Heart right ventricle (tissue), 16 donors: ENCODE measurements at regions not wholly inside any gene's neighbourhood (a gene's known extent, or its start where the extent isn't known, plus 50 kb on each side); places are given as distances from the start of the nearest gene placed in this dataset.

Experiments
- ATAC-seq, 8 donors: fragments of 200-7000 bp; cut with Tn5 transposase; one replicate each; pipeline ENCODE4 v1.9.1; 2020; ENCODE audit warnings: mild to moderate bottlenecking in 8 of 8, moderate library complexity in 8 of 8, moderate number of reproducible peaks in 1 of 8
- DNase-seq, 2 donors: peaks; one replicate each; pipeline ENCODE4 v3.0.0-alpha.2; 2020
- H3K27ac ChIP-seq, 10 donors: fragments of 200-600 bp; sonication (generic) in 2 of 10; one replicate each; pipeline versions ENCODE4 v1.5.0 to v1.8.0; 2020 to 2022; ENCODE audit warnings: mild to moderate bottlenecking in 3 of 10
- H3K27me3 ChIP-seq, 7 donors: fragments of 200-600 bp; one replicate each; pipeline ENCODE4 v1.8.0; 2021 to 2022; ENCODE audit warnings: mild to moderate bottlenecking in 2 of 7
- H3K36me3 ChIP-seq, 9 donors: fragments of 200-600 bp; sonication (generic) in 1 of 9; one replicate each; pipeline versions ENCODE4 v1.5.0 to v1.8.0; 2020 to 2022; ENCODE audit warnings: mild to moderate bottlenecking in 2 of 9
- H3K4me1 ChIP-seq, 9 donors: fragments of 200-600 bp; sonication (generic) in 1 of 9; one replicate each; pipeline versions ENCODE4 v1.5.0 to v1.8.0; 2020 to 2022; ENCODE audit warnings: mild to moderate bottlenecking in 4 of 9
- H3K4me3 ChIP-seq, 10 donors: fragments of 200-600 bp; sonication (generic) in 2 of 10; one replicate each; pipeline versions ENCODE4 v1.5.0 to v1.8.0; 2020 to 2022; ENCODE audit warnings: mild to moderate bottlenecking in 7 of 10, moderate library complexity in 2 of 10
- H3K9me3 ChIP-seq, 11 donors: fragments of 200-600 bp in 10 of 11; sonication (generic) in 2 of 11; one replicate each; pipeline versions ENCODE4 v1.5.0 to v1.8.0; 2013 to 2022; ENCODE audit warnings: mild to moderate bottlenecking in 2 of 11, control low read depth in 1 of 11, moderate library complexity in 1 of 11
- whole genome bisulfite sequencing, 2 donors: extraction: QIAGEN DNeasy Blood & Tissue Kit; methylation state at CpG; one replicate each; pipeline ENCODE4 v1.1.7; 2013; ENCODE audit warnings: inconsistent platforms in 1 of 2; 5-methylcytosine and 5-hydroxymethylcytosine counted together
- intact Hi-C, 10 donors: fragments of 100-400 bp; cut with DNase I; formaldehyde crosslinking; loops; one replicate each; pipeline versions ENCODE4 v1.11.1 to v1.14.2; 2022
- TF ChIP-seq, protein P1 (sequence below), 9 donors: fragments of 200-600 bp; sonication (generic) in 2 of 9; IDR thresholded peaks; one replicate each; pipeline versions ENCODE4 v1.5.0 to v1.8.0; 2021 to 2022; ENCODE audit warnings: antibody characterized with exemption in 9 of 9, mild to moderate bottlenecking in 5 of 9, moderate library complexity in 1 of 9
- donor health status: Arrhythmogenic right ventricular cardiomyopathy.
- donor health status: ischemic (EF 13 %, LVEDD 7.1; RV severe dilation, severe dysfunction).
- donor health status: healthy with polysubstance abuse.
- donor health status: DM: no; HTN: yes; CAD: no.
- donor health status: DM: no; HTN: no; CAD: no.
- donor health status: ischemic (EF 25% LVEDD 6.9; RV normal size, moderate dysfunction).
- donor health status: ischemic (EF 25% LVEDD 5.7; RV mildly dilated, moderate dysfunction).
- donor health status: healthy.
- donor health status: DM: yes; HTN: yes; CAD: no.
- donor health status: Ischemic cardiomyopathy.
- donor health status: ischemic (EF 35%, LVEDD 5.7; RV mildly dilated, moderate dysfunction).
- donor health status: nonischemic (EF 11% LVEDD 7.7; RV severe dilation, severe dysfunction).
- donor health status: DM: yes; HTN: yes; CAD: no.
- donor health status: PGD.
- donor health status: ischemic (EF 29% LVEDD 5.4; RV normal size, mild dysfunction).
- donor health status: nonischemic (EF 23%, LVEDD 6.1; RV moderate dilation, normal function).

GRCh38 chr6:6790393-6790792 lies 201.9 kb downstream of the LY86 start:
- Histone ChIP-seq H3K27me3 (no peaks in the 10 kb centered on the region), H3K4me1 (peaks cover 0 to 24% (median 0%) of the 10 kb centered on the region in 9 donors), H3K36me3 (no peaks in the 10 kb centered on the region), H3K9me3 (no peaks in the 10 kb centered on the region), H3K27ac (no peak overlapping the region), H3K4me3 (no peak overlapping the region)
- TF ChIP-seq, protein P1, sequence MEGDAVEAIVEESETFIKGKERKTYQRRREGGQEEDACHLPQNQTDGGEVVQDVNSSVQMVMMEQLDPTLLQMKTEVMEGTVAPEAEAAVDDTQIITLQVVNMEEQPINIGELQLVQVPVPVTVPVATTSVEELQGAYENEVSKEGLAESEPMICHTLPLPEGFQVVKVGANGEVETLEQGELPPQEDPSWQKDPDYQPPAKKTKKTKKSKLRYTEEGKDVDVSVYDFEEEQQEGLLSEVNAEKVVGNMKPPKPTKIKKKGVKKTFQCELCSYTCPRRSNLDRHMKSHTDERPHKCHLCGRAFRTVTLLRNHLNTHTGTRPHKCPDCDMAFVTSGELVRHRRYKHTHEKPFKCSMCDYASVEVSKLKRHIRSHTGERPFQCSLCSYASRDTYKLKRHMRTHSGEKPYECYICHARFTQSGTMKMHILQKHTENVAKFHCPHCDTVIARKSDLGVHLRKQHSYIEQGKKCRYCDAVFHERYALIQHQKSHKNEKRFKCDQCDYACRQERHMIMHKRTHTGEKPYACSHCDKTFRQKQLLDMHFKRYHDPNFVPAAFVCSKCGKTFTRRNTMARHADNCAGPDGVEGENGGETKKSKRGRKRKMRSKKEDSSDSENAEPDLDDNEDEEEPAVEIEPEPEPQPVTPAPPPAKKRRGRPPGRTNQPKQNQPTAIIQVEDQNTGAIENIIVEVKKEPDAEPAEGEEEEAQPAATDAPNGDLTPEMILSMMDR (IDR thresholded peaks at IDR 0.05), result no peak
- ATAC-seq, result no peak
- DNase-seq, result no peak
- WGBS, 2 donors, result 96% methylated on average over 5 of the region's 5 CpGs
- intact Hi-C loops, result no loop called here

- Histone ChIP-seq H3K27me3 (no peaks in the 10 kb centered on the region), H3K4me3 (no peak overlapping the region), H3K36me3 (no peaks in the 10 kb centered on the region), H3K27ac (no peak overlapping the region), H3K4me1 (peaks cover 0 to 23% (median 0%) of the 10 kb centered on the region in 9 donors), H3K9me3 (no peaks in the 10 kb centered on the region)
- DNase-seq (no peak), ATAC-seq (no peak)
- 86 to 94% methylated on average over 3 of the region's 3 CpGs for WGBS, 2 donors
- TF ChIP-seq, protein P1 (IDR thresholded peaks at IDR 0.05), result no peak
- intact Hi-C loops, result no loop called here
These were observed 202.4 kb downstream of the LY86 start for GRCh38 chr6:6790891-6791290.

DNA sequence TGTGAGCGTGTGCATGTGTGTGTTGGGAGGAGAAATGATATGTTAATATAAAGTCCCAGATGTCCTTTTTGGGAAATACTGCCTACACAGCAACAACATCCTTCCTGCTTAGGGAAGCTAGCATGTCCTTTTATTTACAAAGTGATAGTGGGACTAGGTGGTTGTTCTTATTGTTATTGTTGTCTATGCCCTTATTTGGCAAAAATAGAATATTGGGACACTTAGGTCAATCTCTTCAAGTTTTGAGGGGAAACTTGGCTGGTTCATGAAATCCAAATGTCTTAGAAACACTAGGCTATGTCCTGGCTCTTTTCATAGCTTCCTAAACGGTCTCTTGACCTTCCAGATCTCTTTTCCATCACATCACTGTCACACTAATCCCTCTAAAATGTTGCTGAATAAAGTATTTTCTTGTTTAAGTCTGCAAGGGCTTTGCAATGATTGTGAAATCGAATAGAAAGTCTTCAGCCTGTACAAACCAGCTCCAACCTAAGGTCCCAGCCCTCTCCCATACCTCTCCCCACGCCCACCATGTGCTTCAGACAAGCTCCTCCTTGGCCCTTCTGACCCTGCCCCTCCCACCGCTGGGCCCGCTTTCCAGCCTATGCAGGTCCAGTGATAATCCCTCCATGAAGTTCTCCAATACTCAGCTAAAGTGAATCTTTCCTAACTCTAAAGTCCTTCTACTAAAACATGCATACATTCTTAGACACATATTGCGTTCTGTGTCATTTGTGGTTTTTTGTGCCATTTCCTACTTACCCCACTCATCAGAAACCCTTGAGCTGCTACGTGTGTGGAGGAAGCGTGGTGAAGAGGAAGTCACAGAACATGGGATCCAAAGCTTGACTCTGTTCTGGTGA lies 205.1 kb downstream of the LY86 start:
- intact Hi-C loops, result no loop called here
- Histone ChIP-seq H3K9me3 (no peaks in the 10 kb centered on the region), H3K27me3 (no peaks in the 10 kb centered on the region), H3K4me3 (no peak overlapping the region), H3K36me3 (no peaks in the 10 kb centered on the region), H3K4me1 (peaks cover 0 to 38% (median 0%) of the 10 kb centered on the region in 9 donors), H3K27ac (peak overlapping the region in 1 of 10 donors; percentile 63)
- WGBS, 2 donors, result 84 to 85% methylated on average over 9 of the region's 9 CpGs
- peak in 5 of 8 donors; percentile 31 to 52 (median 41) for ATAC-seq
- TF ChIP-seq, protein P1 (IDR thresholded peaks at IDR 0.05), result no peak
- no peak for DNase-seq

- WGBS, 2 donors, result 96% methylated on average over 4 of the region's 4 CpGs
These were observed 206.9 kb downstream of the LY86 start for GRCh38 chr6:6795393-6795792.

More at GRCh38 chr6:6795393-6795792, 206.9 kb downstream of the LY86 start:
- ATAC-seq, result no peak
- no peaks in the 10 kb centered on the region for H3K36me3 ChIP-seq
- intact Hi-C loops, result no loop called here
- peaks cover 0 to 55% (median 0%) of the 10 kb centered on the region in 9 donors for H3K4me1 ChIP-seq
- no peak for DNase-seq
- TF ChIP-seq, protein P1 (IDR thresholded peaks at IDR 0.05), result no peak
- no peak overlapping the region for H3K4me3 ChIP-seq
- H3K27ac ChIP-seq, result no peak overlapping the region
- H3K9me3 ChIP-seq, result no peaks in the 10 kb centered on the region
- H3K27me3 ChIP-seq, result no peaks in the 10 kb centered on the region
